PC-3 (cell line): ENCODE measurements at regions not wholly inside any gene's neighbourhood (a gene's known extent, or its start where the extent isn't known, plus 50 kb on each side); places are given as distances from the start of the nearest gene placed in this dataset.
"Not testable (repeated sequence)": the region's sequence is repeated elsewhere in the genome, so short reads cannot be mapped to it uniquely, and the experiment has no call there.

Source experiments
- EZH2phosphoT487 ChIP-seq: fragments of 300-600 bp; sonication (generic); IDR thresholded peaks from 2 replicates; pipeline ENCODE4 v1.6.1; 2018; ENCODE audit warnings: mild to moderate bottlenecking, antibody characterized with exemption, low read length, borderline replicate concordance
- TF ChIP-seq, protein P1 (sequence below): fragments of 300-600 bp; sonication (generic); conservative IDR thresholded peaks from 2 replicates; pipeline ENCODE4 v1.5.1; 2017; ENCODE audit warnings: antibody characterized with exemption, low read depth, mild to moderate bottlenecking, low read length

- TF ChIP-seq, protein P1, sequence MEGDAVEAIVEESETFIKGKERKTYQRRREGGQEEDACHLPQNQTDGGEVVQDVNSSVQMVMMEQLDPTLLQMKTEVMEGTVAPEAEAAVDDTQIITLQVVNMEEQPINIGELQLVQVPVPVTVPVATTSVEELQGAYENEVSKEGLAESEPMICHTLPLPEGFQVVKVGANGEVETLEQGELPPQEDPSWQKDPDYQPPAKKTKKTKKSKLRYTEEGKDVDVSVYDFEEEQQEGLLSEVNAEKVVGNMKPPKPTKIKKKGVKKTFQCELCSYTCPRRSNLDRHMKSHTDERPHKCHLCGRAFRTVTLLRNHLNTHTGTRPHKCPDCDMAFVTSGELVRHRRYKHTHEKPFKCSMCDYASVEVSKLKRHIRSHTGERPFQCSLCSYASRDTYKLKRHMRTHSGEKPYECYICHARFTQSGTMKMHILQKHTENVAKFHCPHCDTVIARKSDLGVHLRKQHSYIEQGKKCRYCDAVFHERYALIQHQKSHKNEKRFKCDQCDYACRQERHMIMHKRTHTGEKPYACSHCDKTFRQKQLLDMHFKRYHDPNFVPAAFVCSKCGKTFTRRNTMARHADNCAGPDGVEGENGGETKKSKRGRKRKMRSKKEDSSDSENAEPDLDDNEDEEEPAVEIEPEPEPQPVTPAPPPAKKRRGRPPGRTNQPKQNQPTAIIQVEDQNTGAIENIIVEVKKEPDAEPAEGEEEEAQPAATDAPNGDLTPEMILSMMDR: not testable (repeated sequence)
- not testable (repeated sequence) for TF ChIP-seq EZH2phosphoT487
These were observed 325.7 kb upstream of the PIK3R1 start for GRCh38 chr5:67889870-67890269.
